IPS-NIHi11 (cell line): ENCODE measurements at regions not wholly inside any gene's neighbourhood (a gene's known extent, or its start where the extent isn't known, plus 50 kb on each side); places are given as distances from the start of the nearest gene placed in this dataset.
"Not testable (repeated sequence)": the region's sequence is repeated elsewhere in the genome, so short reads cannot be mapped to it uniquely, and the experiment has no call there.

Experiments
- DNase-seq: peaks from one replicate; pipeline ENCODE4 v3.0.0; 2012; ENCODE audit warnings: mixed read lengths, low spot score

DNA sequence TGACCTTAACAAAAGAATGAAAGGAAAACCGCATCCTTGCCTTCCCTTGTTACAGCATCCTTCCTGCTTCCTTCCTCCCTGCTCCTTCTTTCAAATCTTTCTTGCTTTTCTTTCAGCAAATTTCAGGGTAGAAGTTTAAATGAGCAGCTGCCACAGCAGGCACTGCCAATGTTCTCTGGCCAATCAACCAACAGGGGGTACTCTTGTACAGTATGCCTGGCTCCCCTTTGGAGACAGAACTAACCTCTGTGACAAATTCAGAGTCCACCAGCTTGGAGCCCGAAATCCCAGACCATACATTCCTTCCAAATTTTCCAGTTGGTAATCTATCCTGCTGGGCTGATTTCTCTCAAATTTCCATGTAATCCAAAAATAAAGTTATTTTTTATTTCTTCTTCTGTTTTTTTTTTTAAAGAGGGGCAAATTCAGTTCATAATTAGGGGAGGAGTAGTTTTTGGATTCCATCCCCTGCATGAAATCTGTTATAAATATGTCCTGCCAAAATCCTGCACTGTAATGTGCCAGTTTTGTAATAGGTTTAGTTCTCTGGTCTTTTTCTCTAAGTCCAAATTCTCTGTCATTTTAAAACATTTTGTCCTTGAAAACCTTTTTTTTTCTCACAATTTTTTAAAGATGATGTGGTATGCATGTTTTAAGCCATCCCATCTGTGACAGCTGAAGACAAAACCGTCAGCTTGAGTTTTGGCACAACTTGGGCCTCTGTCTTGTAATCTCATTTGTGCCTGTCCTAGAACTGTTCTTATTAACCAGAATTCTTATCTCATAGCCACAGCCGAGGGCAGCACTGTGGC, 610.0 kb upstream of the LMO3 start:
- peak; percentile 17 for DNase-seq

DNA sequence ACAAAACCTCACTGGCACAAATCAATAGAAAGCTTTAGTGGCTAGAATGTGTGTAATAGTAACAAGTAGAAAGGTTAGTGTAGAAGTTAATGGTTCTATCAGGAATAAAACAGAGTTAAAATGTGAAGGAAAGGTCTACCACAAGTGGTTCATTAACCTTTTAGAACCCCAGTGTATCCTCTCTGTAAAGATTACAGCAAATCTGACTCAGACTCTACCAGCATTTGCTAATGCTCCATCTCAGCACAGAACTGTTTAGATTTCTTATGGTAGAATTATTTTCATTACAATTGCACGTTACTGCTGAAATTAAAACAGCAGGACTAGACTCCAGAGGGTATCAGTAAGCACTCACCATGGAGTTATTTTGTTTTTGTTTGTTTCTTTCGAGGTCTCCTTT, 609.0 kb upstream of the LMO3 start:
- no peak for DNase-seq

DNA sequence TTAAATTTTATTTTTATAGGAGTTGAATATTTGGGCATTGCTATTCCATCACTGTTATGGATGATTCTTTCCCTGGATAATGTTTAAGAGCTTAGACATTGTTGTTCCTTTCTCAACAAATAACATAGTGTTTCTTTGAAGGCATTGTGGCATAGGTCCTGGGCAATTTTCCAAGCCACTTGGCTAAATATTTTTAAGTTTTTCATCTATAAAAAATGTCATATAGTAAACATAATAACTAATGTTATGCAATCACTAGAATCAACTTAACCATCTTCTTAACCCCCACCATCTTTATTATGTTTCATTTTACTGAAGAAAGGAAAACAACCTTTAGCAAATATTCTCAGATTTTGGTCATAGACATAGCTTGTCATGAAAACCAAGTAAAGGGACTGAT, 600.6 kb upstream of the LMO3 start:
- DNase-seq, result no peak

DNA sequence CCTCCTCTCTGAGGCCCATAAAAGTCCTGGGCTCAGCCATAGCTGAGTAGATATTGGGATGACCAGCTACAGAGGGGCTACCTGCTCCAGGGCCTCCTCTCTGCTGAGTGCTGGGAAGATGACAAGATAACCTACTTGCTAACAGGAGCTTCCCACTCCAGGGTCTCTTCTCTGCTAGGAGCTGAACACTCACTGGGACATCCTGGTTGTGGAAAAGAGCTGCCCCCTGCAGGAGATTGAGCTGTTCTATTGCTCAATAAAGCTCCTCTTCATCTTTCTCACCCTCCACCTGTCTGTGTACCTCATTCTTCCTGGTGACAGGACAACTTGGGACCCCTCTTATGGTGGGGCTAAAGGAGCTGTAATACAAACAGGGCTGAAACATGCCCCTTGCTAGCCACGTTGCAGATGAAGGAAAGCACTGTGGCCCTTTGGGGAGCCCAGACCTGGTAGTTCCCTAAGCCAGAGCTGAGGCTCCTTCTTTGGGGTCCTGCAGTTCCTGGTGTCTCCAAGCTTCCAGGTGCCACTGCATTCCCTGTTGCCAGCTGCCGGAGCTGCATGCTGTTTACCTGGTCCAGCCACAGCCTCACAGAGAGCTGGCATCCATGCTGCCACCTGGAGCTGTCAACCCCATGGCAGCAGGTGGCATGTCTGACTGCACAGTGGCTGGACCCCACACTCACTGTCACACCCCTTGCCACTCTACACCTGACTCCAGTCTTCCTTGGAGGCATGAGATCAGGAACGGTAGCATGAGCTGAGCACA, 598.5 kb upstream of the LMO3 start:
- no peak for DNase-seq

DNA sequence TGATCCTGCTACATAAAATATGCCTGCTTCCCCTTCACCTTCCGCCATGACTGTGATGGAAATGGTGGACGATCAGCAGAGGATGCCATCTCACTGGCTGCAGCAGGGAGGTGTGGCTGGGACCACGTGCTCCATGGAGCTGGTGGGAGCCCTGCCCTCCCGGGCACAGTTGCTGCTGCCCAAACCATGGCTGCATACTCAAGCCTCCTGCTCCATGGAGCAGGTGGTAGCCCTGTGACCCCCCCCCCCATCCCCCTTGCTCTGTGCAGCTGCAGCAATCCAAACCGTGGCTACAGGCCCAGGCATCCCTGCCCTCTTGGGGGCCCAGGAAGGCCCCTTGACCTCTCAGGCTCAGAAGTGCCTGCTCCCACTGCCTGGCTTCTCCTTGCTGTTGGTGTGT, 597.5 kb upstream of the LMO3 start:
- no peak for DNase-seq

DNA sequence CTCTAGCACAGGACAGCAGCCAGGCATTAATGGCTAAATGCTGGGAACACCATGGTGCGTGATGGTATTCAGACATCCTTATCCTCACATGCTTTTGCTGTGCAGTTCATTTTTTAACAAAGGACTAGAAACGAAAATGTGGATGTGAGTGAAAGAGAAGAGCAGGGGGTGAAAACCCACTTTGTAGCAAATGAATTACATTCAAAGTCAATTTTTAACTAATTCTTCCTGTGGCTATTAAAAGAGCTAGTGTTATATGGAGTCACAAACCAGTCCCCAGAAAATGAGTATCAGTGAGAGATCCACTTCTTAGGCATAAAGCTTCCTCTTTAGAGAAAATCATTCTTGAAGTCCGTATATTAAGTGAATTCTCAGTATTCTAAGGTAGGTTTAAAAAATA, 592.0 kb upstream of the LMO3 start:
- DNase-seq, result no peak

DNA sequence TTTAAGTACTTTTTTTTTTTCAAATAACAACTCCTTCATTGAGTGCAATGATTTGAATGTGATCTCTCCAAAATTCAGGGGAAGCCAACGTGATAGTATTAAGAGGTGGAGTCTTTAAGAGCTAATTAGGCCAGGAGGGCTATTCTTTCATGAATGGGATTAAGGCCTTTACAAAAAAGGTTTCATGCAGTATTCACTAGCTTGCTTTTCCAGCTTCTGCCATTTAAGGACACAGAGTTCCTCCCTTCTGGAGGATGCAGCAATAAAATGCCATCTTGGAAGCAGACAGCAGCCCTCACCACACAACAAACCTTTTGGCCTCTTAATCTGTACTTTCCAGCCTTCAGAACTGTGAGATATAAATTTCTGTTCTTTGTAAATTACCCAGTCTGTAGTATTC, 586.8 kb upstream of the LMO3 start:
- DNase-seq, result no peak

DNA sequence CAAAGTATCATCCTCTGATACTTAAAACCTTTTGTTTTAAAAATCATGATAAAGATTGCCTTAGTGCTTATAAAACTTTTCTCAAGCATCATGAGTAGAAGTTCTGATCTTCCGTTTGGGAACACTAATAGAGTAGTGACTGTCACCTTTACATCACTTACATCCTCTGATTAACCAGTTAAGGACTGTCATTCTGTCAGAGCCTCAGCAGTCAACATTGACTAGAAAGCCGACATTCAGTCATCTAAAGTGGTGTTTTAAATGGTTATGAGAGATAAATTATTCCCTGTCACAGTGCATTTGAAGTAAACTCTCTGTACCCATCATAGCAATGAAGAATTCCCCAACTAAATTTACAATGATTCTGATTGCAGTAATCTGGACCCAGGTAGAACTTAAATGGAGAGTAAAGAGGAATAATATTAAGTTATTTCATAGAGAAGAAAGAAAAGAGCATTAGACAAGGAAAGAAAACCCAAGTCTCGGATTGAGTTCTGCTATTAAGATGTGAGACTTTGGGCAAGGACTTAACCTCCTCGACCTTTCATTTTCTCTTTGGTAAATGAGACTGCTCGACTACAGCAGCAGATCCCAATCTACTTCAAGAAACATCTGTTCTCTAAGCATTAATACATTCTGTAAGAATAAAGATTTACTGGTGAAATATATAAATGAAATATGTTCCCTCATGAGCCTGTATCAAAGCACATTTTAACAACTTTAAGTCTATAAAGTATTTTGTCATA, 563.9 kb upstream of the LMO3 start:
- DNase-seq, result no peak

DNA sequence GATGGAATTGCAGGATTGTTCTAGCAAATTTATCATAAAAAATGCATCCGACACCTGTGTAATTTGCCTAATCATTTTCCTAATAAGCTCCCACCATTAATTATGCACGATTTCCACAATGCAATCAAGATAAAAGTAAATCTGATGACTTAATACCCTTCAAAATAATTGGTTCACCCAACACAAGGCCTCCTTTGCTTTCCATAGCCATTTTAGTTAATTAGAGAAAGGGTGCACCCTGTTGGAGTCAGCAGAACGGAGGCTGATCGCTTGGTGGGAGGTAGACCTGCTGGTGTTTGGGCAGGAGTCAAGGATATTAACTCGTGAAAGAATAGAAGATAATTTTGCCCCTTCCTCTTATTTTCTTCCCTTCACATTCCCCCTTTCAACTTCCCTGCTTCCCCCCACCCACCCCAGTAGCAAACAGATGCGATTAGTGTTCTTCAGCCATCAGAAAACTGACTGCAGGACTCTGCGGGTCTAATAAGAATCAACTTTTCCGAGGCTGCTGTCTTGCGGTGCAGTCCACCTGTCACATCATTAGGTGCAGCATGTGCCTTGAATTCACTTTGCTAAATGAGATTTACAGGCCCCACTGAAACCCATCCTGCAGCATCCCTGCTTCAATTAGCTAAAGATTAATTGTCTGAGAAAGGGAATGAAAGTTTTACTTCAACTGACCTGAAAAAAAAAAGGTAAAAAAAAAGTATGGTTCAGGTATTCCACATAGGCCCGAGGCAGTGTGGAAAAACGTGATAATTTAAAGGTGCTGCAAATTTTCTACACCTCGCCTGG, 553.7 kb upstream of the LMO3 start:
- DNase-seq, result no peak

DNA sequence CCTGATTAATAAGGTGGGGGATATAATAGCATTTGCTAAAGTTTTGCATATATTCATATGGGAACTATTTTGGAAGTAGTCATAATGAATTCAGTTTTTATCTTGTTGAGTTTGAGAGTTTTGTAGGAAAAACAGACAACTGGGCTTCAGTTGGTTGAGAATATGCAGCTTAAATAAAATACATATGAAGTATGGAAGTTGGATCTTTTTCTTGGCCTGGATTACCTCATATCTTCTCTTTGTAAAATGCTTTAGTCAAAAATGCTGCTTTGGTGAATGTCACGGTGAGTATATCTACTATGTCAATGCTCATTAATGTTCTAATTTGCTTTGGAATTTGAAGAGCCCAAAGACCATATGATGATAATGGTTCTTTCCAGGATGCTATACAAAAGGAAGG, 552.2 kb upstream of the LMO3 start:
- DNase-seq, result no peak

DNA sequence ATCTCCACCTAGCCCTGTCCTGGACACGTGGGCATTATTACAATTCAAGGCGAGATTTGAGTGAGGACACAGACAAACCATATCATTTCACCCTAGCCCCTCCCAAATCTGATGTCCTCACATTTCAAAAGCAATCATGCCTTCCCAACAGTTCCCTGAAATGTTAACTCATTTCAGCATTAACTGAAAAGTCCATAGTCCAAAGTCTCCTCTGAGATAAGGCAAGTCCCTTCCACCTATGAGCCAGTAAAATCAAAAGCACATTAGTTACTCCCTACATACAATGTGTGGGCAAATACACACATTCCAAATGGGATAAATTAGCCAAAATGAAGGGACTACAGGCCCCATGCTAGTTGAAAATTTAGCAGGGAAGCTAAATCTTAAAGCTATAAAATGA, 546.0 kb upstream of the LMO3 start:
- no peak for DNase-seq

DNA sequence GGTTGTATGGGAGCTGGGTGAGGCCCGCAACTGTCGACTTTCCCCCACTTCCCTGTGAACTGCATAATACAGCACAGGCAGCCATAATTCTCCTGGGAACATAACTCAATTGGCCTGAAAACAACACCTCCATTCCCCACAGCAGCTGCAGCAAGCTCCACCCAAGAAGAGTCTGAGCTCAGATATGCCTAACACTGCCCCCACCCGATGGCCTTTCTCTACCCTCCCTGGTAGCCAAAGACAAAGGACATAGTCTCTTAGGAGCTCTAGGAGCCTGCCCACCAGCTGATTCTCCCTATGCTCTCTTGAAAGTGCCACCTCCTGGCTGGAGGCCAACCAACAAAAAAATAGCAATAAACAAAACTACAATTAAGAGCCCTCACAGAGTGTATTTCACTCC, 542.7 kb upstream of the LMO3 start:
- no peak for DNase-seq

DNA sequence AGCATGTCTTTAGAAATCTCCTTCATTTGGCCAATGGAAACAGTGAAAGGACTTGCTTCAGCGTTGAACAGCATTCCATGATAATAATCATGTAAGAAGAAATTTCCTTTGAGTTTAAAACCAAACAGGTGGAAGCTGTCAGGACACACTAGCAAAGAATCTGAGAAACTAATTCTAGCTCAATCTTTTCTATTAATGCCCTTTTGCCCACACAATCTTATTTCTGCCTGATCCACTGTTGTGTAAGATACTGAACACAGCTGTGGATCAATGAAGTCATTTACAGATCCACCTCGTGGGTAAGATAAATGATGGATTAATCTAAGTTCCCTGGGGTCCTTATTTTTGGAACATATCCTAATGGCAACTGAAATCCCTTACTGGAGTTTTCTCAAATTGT, 536.9 kb upstream of the LMO3 start:
- no peak for DNase-seq

DNA sequence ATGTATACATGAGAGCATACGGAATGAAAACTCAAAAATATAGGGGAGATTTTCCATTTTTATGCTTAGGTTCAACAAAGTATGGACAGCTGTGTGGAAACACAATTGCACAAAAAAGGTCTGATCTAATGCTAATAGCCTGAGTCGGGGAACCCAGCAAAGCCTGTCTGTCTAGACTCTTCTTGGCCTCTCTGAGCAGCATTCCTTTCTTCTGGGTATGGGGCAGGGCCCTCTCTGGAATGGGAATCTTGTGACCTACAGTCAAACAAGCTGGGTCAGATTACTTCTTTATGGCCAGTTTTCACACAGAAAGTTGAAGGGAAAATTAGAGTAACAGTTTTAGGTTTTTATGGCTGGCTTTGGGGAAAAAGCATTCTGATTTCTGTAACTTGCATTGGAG, 534.0 kb upstream of the LMO3 start:
- no peak for DNase-seq

DNA sequence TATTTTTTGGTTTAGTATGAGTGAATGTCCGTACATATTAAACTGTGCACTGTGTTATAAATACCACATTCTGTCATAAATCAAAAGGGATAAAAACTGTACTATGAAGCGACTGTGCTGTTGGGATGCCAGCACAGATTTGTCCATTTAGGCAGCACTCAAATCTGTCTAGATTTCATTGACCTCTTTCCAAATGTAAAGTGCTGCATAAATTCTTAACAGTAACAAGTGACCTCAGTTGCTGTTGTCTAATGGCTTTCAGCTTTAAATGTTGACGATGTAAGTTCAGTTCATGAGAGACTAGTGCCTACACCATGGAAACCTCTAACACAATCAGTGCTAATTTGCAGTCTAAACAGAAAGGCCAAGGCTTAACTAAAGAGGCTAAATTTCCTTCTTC, 531.4 kb upstream of the LMO3 start:
- no peak for DNase-seq

DNA sequence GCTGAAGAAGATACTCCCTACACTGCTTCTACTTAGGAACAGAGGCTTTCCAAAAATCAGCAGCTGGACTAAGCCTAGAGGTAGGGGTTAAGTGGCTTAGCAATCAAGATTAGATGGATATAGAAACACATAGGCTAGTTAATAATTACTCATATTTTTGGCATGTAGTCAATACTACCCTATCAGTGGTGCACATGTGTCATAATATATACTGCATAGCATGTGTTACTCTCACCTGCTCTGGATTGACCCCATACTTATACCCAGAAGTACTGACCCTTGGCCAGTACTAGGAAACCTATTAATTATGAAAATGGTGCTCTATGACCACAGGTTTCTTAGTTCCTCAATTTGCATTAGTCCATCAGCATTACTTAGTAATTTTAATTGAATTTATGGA, 528.4 kb upstream of the LMO3 start:
- DNase-seq, result no peak

DNA sequence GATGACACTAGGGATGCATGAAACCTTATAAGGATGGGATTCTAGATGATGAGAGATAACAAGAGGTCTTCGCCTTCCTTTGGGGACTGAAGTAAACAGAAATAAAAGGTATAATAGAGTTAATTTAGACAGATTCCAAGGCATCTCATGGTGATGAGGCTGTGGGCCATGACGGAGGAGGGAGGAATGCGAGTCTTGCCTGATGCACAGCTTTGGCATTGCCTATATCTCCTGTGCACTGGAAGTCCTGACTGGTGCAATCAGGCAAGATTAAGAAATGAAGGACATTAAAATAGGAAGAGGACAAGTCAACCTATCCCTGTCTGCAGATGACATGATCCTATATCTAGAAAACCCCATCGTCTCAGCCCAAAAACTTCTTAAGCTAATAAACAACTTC, 526.4 kb upstream of the LMO3 start:
- no peak for DNase-seq

DNA sequence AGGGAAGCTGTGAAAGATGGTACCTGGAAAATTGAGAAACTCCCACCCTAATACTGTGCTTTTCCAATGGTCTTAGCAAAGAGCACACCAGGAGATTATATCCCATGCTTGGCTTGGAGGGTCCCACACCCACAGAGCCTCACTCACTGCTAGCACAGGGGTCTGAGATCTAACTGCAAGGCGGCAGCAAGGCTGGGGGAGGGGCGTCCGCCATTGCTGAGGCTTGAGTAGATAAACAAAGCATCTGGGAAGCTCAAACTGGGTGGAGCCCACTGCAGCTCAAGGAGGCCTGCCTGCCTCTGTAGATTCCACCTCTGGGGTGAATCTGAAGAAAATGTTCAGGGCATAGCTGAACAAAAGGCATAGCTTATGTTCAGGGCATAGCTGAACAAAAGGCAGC, 510.6 kb upstream of the LMO3 start:
- DNase-seq, result not testable (repeated sequence)

DNA sequence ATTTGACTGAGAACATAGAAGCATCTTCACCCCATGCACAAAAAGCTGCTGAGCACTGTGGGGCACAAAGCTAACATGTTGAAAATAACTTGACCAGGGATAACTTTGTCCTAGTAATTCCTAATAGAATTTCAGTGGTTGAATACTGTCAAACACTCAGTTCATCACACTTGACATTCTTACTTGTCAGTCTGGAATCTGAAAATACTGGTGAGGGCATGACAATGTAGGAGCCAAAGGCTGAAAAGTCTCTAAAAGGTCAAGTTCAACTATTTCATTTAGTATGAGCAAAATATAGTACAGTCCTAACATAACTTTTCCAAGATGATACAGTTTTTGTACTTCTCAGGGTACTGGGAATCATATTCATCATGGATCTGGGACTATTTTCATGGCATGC, 504.4 kb upstream of the LMO3 start:
- DNase-seq, result no peak

DNA sequence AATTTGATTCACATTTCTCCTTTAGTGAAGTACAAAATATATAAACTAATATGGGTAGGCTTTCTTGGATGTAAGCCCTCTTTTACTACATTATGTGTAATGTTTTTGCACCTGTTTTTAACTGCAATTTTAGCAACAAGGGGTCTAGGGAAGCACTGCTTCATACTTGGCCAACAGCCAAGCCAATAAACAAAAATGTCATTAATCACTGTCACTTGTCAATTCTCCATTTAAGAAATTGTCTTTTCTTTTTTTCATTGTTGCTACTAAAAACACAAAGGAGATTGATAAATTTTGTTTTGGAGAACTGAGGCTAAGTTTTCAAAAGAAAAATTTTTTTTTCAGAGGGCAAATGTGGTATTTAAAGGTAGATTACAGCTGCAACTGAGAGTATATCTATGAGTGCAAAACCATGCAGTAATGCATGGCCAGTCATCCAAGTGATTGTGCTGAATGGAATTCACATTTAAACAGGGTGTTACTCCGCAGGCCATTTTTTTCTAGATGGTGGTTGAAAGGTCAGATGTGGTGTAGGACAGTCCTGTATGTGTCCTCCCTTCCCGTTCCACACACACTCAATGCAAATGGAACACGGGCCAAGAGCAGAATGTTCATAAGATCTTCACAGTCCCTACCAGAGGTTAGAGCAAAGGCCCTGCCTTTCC, 503.0 kb upstream of the LMO3 start:
- DNase-seq, result peak; percentile 44

DNA sequence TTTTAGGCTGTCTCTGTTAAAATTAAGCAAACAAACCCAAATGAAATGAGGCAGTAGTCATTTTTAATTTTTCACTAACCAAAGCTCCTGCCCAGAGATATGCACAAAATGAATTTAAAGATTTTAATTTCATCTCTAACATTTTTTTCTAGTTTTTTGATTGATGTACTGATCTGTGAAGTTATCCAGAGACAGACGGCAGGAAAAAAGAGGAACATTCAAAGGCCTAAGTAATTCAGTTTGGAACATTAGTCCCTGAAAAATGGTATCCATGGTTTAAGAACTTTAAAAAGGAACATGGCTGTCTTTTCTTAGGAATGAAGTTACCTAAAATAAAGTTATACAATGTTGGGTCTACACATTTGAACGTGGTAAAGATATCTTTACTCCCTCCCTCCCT, 498.8 kb upstream of the LMO3 start:
- DNase-seq, result no peak

DNA sequence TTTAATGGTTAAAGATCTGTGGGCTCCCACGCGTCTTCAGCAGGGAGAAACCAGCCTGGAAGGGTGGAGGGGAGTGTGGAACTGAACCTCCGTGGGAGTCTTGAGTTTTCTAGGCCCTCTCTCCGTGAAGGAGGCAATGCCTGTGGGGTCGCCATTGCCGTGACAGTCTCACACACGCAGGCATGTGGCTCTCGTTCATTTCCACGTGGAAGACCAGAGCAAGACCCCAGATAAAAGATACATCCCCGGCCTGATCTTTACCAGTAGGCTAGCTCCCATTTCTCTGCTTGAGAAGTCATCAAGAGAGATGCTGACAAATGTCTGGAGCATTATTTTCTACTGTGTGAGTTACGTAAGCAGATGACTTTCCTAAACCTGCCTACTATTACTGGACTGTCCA, 491.7 kb upstream of the LMO3 start:
- DNase-seq, result no peak
